GM13977 (cell line): ENCODE measurements at regions not wholly inside any gene's neighbourhood (a gene's known extent, or its start where the extent isn't known, plus 50 kb on each side); places are given as distances from the start of the nearest gene placed in this dataset.

ENCODE experiments used
- DNase-seq: peaks from one replicate; pipeline ENCODE4 v3.0.0; 2012; ENCODE audit warnings: low spot score
- CTCF ChIP-seq: IDR thresholded peaks from 2 replicates; pipeline ENCODE4 v1.5.1; 2012; ENCODE audit warnings: mild to moderate bottlenecking, control low read depth; ENCODE audit not compliant: insufficient read depth; ENCODE audit errors: extremely low read depth, missing control alignments
- in situ Hi-C: fragments of 300-500 bp; cut with MboI; formaldehyde crosslinking; loops from one replicate; pipeline ENCODE4 v1.12.0; 2022; ENCODE audit warnings: low sequenced_read_pairs, low pct_unique_long_range_greater_than_20kb, mixed read lengths, inconsistent platforms; ENCODE audit not compliant: unreplicated experiment

GRCh38 chr13:79663435-79663834, 182.5 kb downstream of the NDFIP2 start:
- in situ Hi-C loops, result no loop called here

GRCh38 chr13:79662882-79663281, 181.9 kb downstream of the NDFIP2 start:
- in situ Hi-C loops, result no loop called here
- TF ChIP-seq CTCF, result no peak
- no peak for DNase-seq

More at GRCh38 chr13:79663435-79663834, 182.5 kb downstream of the NDFIP2 start:
- TF ChIP-seq CTCF, result no peak
- DNase-seq, result no peak

- TF ChIP-seq CTCF, result no peak
- in situ Hi-C loops, result no loop called here
- DNase-seq, result peak; percentile 3
These were observed 179.4 kb downstream of the NDFIP2 start for GRCh38 chr13:79660361-79660760.

- no peak for DNase-seq
- TF ChIP-seq CTCF, result no peak
- in situ Hi-C loops, result no loop called here
These were observed 178.2 kb downstream of the NDFIP2 start for GRCh38 chr13:79659121-79659521.

GRCh38 chr13:79658333-79658975, 177.5 kb downstream of the NDFIP2 start:
- TF ChIP-seq CTCF, result no peak
- in situ Hi-C loops, result no loop called here
- no peak for DNase-seq

- TF ChIP-seq CTCF, result no peak
- in situ Hi-C loops, result no loop called here
- DNase-seq, result no peak
These were observed 174.6 kb downstream of the NDFIP2 start for GRCh38 chr13:79655509-79655908.
